Left lung (tissue), 4 donors: ENCODE measurements at regions not wholly inside any gene's neighbourhood (a gene's known extent, or its start where the extent isn't known, plus 50 kb on each side); places are given as distances from the start of the nearest gene placed in this dataset.

Experiments used
- ATAC-seq: fragments of 200-7000 bp; cut with Tn5 transposase; one replicate; pipeline ENCODE4 v1.9.1; 2020; ENCODE audit warnings: moderate library complexity
- DNase-seq, 4 donors: peaks; one replicate each; pipeline ENCODE4 v3.0.0-alpha.2; 2013 to 2020
- H3K27ac ChIP-seq, 2 donors: fragments of 200-600 bp; sonication (generic) in 1 of 2; one replicate each; pipeline versions ENCODE4 v1.5.0 to v1.8.0; 2020 to 2021
- H3K27me3 ChIP-seq, 2 donors: fragments of 200-600 bp; sonication (generic) in 1 of 2; one replicate each; pipeline versions ENCODE4 v1.5.0 to v1.8.0; 2020 to 2021
- H3K36me3 ChIP-seq, 2 donors: fragments of 200-600 bp; sonication (generic) in 1 of 2; one replicate each; pipeline versions ENCODE4 v1.5.0 to v1.8.0; 2020 to 2021
- H3K4me1 ChIP-seq, 2 donors: fragments of 200-600 bp; one replicate each; pipeline ENCODE4 v1.8.0; 2021
- H3K4me3 ChIP-seq, 2 donors: fragments of 200-600 bp; sonication (generic) in 1 of 2; one replicate each; pipeline versions ENCODE4 v1.5.0 to v1.8.0; 2020 to 2021; ENCODE audit warnings: mild to moderate bottlenecking in 1 of 2
- H3K9me3 ChIP-seq, 2 donors: fragments of 200-600 bp; sonication (generic) in 1 of 2; one replicate each; pipeline versions ENCODE4 v1.5.0 to v1.8.0; 2020 to 2021
- intact Hi-C, 2 donors: fragments of 100-400 bp; cut with DNase I; formaldehyde crosslinking; loops; one replicate each; pipeline versions ENCODE4 v1.11.2 to v1.14.2; 2022
- TF ChIP-seq, protein P1 (sequence below), 2 donors: fragments of 200-600 bp; sonication (generic) in 1 of 2; IDR thresholded peaks; one replicate each; pipeline versions ENCODE4 v1.5.0 to v1.8.0; 2021; ENCODE audit warnings: antibody characterized with exemption in 2 of 2
- donor health status: DM: no; HTN: yes; CAD: no.
- donor health status: DM: no; HTN: no; CAD: no.

- Histone ChIP-seq H3K27me3 (no peaks in the 10 kb centered on the region), H3K9me3 (no peaks in the 10 kb centered on the region), H3K4me1 (no peaks in the 10 kb centered on the region), H3K4me3 (no peak overlapping the region), H3K36me3 (no peaks in the 10 kb centered on the region), H3K27ac (no peak overlapping the region)
- no peak for ATAC-seq
- intact Hi-C loops, result no loop called here
- DNase-seq, result no peak
- TF ChIP-seq, protein P1, sequence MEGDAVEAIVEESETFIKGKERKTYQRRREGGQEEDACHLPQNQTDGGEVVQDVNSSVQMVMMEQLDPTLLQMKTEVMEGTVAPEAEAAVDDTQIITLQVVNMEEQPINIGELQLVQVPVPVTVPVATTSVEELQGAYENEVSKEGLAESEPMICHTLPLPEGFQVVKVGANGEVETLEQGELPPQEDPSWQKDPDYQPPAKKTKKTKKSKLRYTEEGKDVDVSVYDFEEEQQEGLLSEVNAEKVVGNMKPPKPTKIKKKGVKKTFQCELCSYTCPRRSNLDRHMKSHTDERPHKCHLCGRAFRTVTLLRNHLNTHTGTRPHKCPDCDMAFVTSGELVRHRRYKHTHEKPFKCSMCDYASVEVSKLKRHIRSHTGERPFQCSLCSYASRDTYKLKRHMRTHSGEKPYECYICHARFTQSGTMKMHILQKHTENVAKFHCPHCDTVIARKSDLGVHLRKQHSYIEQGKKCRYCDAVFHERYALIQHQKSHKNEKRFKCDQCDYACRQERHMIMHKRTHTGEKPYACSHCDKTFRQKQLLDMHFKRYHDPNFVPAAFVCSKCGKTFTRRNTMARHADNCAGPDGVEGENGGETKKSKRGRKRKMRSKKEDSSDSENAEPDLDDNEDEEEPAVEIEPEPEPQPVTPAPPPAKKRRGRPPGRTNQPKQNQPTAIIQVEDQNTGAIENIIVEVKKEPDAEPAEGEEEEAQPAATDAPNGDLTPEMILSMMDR (IDR thresholded peaks at IDR 0.05), result no peak
Observed at GRCh38 chr2:126534478-126534877, 121.5 kb upstream of the GYPC start.

DNA sequence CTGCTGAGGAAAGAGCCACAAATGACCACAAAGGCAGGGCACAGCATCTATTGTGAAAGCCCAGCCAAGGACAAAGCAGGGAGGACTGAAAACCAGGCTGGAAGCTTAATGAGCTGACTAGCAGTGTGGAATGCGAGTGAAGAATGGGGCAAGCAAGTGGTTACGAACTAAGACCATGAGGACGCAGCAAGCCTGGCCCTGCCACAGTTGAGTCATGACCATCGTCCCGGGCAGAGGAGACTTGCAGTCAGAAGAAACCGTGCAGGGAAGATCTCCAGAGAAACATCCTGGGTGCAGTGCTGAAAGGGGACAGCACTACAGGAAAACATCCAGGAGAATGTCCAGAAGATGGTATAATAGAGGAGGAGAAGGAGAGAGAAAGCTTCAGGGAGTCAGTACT lies 120.5 kb upstream of the GYPC start:
- Histone ChIP-seq H3K27ac (no peak overlapping the region), H3K4me1 (no peaks in the 10 kb centered on the region), H3K4me3 (no peak overlapping the region), H3K9me3 (no peaks in the 10 kb centered on the region), H3K36me3 (no peaks in the 10 kb centered on the region), H3K27me3 (no peaks in the 10 kb centered on the region)
- TF ChIP-seq, protein P1 (IDR thresholded peaks at IDR 0.05), result no peak
- DNase-seq (no peak), ATAC-seq (no peak)
- intact Hi-C loops, result no loop called here

GRCh38 chr2:126536605-126537200 lies 119.3 kb upstream of the GYPC start:
- TF ChIP-seq, protein P1 (IDR thresholded peaks at IDR 0.05), result no peak
- intact Hi-C loops, result no loop called here
- ATAC-seq (no peak), DNase-seq (no peak)
- Histone ChIP-seq H3K4me3 (no peak overlapping the region), H3K36me3 (no peaks in the 10 kb centered on the region), H3K27ac (no peak overlapping the region), H3K4me1 (no peaks in the 10 kb centered on the region), H3K27me3 (no peaks in the 10 kb centered on the region), H3K9me3 (peaks cover 0 to 2% of the 10 kb centered on the region in 2 donors)

DNA sequence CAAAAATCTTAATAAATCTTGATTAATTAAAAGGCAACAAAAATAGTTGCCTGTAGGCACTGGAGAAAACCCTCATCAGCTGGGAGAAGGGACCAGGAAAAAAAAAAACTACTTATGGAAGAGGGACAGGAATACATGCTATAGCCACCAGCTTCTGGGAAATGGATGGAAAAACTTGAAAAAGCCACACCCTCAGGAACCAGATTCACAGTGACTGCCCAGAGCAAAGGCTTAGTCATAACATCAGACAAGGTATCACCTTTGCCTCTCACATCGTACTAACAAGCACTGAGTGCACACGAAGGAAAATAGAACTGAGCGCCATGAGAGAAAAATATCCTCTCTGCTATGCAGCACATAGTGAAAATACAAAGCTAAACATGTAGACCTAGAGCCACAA lies 116.9 kb upstream of the GYPC start:
- no peak for DNase-seq
- intact Hi-C loops, result no loop called here
- TF ChIP-seq, protein P1 (IDR thresholded peaks at IDR 0.05), result no peak
- Histone ChIP-seq H3K36me3 (no peaks in the 10 kb centered on the region), H3K27ac (no peak overlapping the region), H3K4me3 (no peak overlapping the region), H3K27me3 (no peaks in the 10 kb centered on the region), H3K4me1 (no peaks in the 10 kb centered on the region), H3K9me3 (peaks cover 0 to 24% of the 10 kb centered on the region in 2 donors)
- ATAC-seq, result no peak

GRCh38 chr2:126542247-126542646 lies 113.7 kb upstream of the GYPC start:
- Histone ChIP-seq H3K9me3 (peaks cover 0 to 24% of the 10 kb centered on the region in 2 donors), H3K4me1 (no peaks in the 10 kb centered on the region), H3K27ac (no peak overlapping the region), H3K36me3 (no peaks in the 10 kb centered on the region), H3K4me3 (no peak overlapping the region), H3K27me3 (no peaks in the 10 kb centered on the region)
- DNase-seq, result no peak
- no peak for ATAC-seq
- TF ChIP-seq, protein P1 (IDR thresholded peaks at IDR 0.05), result no peak
- intact Hi-C loops, result no loop called here
